Ascending aorta (tissue), 2 donors: ENCODE measurements at regions not wholly inside any gene's neighbourhood (a gene's known extent, or its start where the extent isn't known, plus 50 kb on each side); places are given as distances from the start of the nearest gene placed in this dataset.

Experiments used
- DNase-seq, 2 donors: peaks; one replicate each; pipeline ENCODE4 v3.0.0-alpha.2; 2019; ENCODE audit warnings: low spot score in 2 of 2
- H3K27ac ChIP-seq, 2 donors: fragments of 200-600 bp; sonication (generic); one replicate each; pipeline ENCODE4 v1.5.1; 2016 to 2017; ENCODE audit warnings: mild to moderate bottlenecking in 1 of 2
- H3K27me3 ChIP-seq: fragments of 200-600 bp; sonication (generic); one replicate; pipeline ENCODE4 v1.5.1; 2017
- H3K36me3 ChIP-seq, 2 donors: fragments of 200-600 bp; sonication (generic); one replicate each; pipeline ENCODE4 v1.5.1; 2016
- H3K4me1 ChIP-seq, 2 donors: fragments of 200-600 bp; sonication (generic); one replicate each; pipeline ENCODE4 v1.5.1; 2016 to 2017; ENCODE audit warnings: mild to moderate bottlenecking in 1 of 2
- H3K4me3 ChIP-seq, 2 donors: fragments of 200-600 bp; sonication (generic); one replicate each; pipeline ENCODE4 v1.5.1; 2016 to 2017; ENCODE audit warnings: mild to moderate bottlenecking in 1 of 2
- H3K9me3 ChIP-seq, 2 donors: fragments of 200-600 bp; sonication (generic); one replicate each; pipeline ENCODE4 v1.5.1; 2016
- intact Hi-C: fragments of 100-400 bp; cut with DNase I; formaldehyde crosslinking; loops from one replicate; pipeline ENCODE4 v1.15.1; 2023
- TF ChIP-seq, protein P1 (sequence below), 3 experiments: fragments of 200-600 bp in 2 of 3; fragments of 450-650 bp in 1 of 3; sonication (generic) in 2 of 3; IDR thresholded peaks; one replicate each; pipeline ENCODE4 v1.5.1; 2016 to 2019; ENCODE audit warnings: antibody characterized with exemption in 3 of 3, mild to moderate bottlenecking in 1 of 3, moderate library complexity in 1 of 3

DNA sequence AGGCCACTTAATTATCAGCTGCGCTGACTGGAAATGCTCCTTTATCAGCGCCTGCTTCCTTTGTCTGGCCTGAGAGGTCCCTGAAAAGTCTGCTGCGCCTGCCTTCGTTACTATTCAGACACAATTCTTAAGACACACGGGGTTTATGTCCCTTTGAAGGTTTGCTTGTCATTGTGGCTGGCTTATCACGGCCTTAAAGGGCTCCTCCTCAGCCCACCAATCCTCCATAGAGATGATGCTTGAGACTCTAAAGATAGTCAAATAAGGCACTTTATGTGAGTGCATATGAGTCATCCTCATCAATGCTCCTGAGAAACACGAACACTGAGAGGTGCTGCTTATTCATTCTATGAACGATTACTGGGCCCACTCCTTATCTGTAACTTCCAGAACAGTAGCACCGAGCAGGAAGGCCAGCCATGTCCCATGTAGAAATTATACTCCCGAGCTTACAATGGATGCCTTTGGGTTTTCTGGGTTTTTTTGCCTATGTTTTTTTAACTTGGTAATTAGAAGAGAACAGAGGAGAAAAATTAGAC, 1268.2 kb upstream of the TMEM132C start:
- intact Hi-C loops = no loop called here
- H3K27me3 ChIP-seq = no peaks in the 10 kb centered on the region
- no peaks in the 10 kb centered on the region for H3K9me3 ChIP-seq
- DNase-seq = no peak
- no peaks in the 10 kb centered on the region for H3K36me3 ChIP-seq
- no peaks in the 10 kb centered on the region for H3K4me1 ChIP-seq
- no peak overlapping the region for H3K4me3 ChIP-seq
- no peak overlapping the region for H3K27ac ChIP-seq
- TF ChIP-seq, protein P1, sequence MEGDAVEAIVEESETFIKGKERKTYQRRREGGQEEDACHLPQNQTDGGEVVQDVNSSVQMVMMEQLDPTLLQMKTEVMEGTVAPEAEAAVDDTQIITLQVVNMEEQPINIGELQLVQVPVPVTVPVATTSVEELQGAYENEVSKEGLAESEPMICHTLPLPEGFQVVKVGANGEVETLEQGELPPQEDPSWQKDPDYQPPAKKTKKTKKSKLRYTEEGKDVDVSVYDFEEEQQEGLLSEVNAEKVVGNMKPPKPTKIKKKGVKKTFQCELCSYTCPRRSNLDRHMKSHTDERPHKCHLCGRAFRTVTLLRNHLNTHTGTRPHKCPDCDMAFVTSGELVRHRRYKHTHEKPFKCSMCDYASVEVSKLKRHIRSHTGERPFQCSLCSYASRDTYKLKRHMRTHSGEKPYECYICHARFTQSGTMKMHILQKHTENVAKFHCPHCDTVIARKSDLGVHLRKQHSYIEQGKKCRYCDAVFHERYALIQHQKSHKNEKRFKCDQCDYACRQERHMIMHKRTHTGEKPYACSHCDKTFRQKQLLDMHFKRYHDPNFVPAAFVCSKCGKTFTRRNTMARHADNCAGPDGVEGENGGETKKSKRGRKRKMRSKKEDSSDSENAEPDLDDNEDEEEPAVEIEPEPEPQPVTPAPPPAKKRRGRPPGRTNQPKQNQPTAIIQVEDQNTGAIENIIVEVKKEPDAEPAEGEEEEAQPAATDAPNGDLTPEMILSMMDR (IDR thresholded peaks at IDR 0.05) = no peak

DNA sequence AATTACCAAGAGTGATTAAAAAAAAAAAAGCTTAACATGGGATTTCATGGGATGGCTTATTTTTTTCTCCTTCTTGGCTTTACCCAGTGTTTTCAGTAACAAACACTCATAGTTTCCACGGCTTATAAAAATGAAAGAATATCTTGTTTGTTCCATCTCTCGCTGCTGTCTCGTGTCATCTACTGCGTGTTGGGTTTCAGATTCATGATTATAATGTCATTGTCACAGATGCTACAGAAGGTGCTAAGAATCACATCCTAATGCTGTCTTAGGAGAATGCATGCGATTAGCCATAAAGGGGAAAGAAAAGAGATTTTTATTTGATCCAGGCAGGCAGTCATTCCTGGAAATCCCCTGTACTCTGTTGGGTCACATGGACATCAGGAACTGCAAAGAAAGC, 1267.6 kb upstream of the TMEM132C start:
- H3K27me3 ChIP-seq = no peaks in the 10 kb centered on the region
- no peak overlapping the region for H3K4me3 ChIP-seq
- no peak for DNase-seq
- H3K9me3 ChIP-seq = no peaks in the 10 kb centered on the region
- intact Hi-C loops = no loop called here
- H3K4me1 ChIP-seq = no peaks in the 10 kb centered on the region
- no peak overlapping the region for H3K27ac ChIP-seq
- TF ChIP-seq, protein P1 (IDR thresholded peaks at IDR 0.05) = no peak
- no peaks in the 10 kb centered on the region for H3K36me3 ChIP-seq

DNA sequence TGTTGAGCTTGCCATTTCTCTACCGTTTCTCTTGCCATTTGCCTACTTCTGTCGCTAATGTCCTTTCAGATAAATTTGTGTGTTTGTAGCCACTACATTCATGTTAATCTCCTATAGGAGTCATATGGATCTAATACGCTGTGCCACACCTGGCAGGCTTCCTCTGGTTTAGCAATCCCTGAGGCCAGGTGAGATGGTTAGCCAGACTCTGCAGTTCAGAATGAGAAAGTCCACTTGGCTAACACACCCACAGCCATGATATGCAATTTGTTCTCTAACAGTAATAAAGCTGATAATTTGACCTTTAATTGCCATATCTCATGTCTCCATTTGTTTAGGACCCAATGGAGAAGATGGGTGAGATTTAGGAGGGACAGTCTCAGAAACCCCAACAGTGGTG, 1261.6 kb upstream of the TMEM132C start:
- no peaks in the 10 kb centered on the region for H3K4me1 ChIP-seq
- DNase-seq = no peak
- H3K27me3 ChIP-seq = no peaks in the 10 kb centered on the region
- no peaks in the 10 kb centered on the region for H3K36me3 ChIP-seq
- H3K9me3 ChIP-seq = no peaks in the 10 kb centered on the region
- TF ChIP-seq, protein P1 (IDR thresholded peaks at IDR 0.05) = no peak
- H3K4me3 ChIP-seq = no peak overlapping the region
- H3K27ac ChIP-seq = no peak overlapping the region
- intact Hi-C loops = no loop called here

DNA sequence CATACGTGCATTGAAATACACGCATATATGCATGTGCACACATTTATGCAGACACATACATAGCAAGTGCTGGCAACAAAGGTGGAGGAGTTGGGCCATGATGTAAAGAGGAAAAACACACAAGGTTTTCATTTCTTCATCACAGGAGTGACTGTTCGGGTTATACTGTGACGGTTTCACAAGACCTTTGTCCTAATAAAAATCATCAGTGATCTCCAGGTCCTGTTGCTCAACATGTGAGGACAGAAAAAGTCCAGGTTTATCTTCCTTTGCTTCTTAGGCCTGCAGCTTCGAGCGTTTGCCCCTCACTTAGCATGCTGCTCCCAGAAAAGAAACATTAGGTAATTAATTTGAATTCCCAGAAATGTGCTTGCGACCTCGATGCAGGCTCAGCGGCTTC, 1260.0 kb upstream of the TMEM132C start:
- Histone ChIP-seq H3K4me1 (no peaks in the 10 kb centered on the region), H3K27me3 (no peaks in the 10 kb centered on the region), H3K27ac (no peak overlapping the region), H3K36me3 (no peaks in the 10 kb centered on the region), H3K9me3 (no peaks in the 10 kb centered on the region), H3K4me3 (no peak overlapping the region)
- no peak for DNase-seq
- TF ChIP-seq, protein P1 (IDR thresholded peaks at IDR 0.05) = no peak
- intact Hi-C loops = no loop called here

DNA sequence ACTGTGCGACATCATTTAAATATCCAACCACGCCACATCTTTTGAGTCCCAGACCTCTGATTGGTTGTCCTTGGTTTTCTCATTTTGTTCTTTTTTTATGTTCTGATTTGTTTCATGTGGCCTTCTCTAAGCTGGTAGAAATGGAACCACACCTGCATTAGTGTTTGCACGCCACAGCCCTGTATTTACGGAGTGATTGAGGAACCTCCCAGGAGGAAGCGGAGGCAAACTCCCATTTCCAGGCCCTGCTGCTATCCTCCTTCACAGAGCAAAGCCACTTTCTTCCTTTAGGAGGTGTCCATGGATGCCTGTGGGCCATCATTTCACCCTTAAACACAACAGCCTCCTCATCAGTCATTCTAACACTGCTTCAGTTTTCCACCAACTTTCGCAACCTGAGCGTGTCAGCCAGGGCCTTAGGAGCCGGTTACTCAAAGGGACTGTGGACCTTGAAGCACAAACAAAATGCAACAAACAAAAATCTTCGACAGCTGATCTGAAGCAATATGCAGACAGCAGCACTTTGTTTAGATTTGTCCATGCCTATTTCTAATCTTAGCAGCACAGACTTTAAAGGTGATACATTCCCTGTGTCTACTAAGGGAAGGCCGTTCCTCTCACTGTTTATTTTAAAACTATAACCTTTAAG, 1258.1 kb upstream of the TMEM132C start:
- intact Hi-C loops = no loop called here
- TF ChIP-seq, protein P1 (IDR thresholded peaks at IDR 0.05) = no peak
- H3K36me3 ChIP-seq = no peaks in the 10 kb centered on the region
- no peaks in the 10 kb centered on the region for H3K4me1 ChIP-seq
- DNase-seq = no peak
- no peaks in the 10 kb centered on the region for H3K27me3 ChIP-seq
- H3K4me3 ChIP-seq = no peak overlapping the region
- no peaks in the 10 kb centered on the region for H3K9me3 ChIP-seq
- H3K27ac ChIP-seq = no peak overlapping the region
